Spleen (tissue), 7 donors: ENCODE measurements at regions not wholly inside any gene's neighbourhood (a gene's known extent, or its start where the extent isn't known, plus 50 kb on each side); places are given as distances from the start of the nearest gene placed in this dataset.

Experiments used
- POLR2A ChIP-seq, 3 donors: fragments of 450-650 bp; IDR thresholded peaks; one replicate each; pipeline ENCODE4 v1.5.1; 2017; ENCODE audit warnings: antibody characterized with exemption in 3 of 3, mild to moderate bottlenecking in 1 of 3
- POLR2AphosphoS5 ChIP-seq, 3 donors: sonication (generic); formaldehyde crosslinking; IDR thresholded peaks; one replicate each; pipeline ENCODE4 v1.5.1; 2017; ENCODE audit warnings: antibody characterized with exemption in 3 of 3
- TF ChIP-seq, protein P1 (sequence below), 11 experiments: fragments of 200-600 bp in 7 of 11; fragments of 450-650 bp in 4 of 11; sonication (generic) in 4 of 11; IDR thresholded peaks in 8 of 11; conservative IDR thresholded peaks in 3 of 11; 1 replicate in 7 of 11; 2 replicates in 4 of 11; pipeline versions ENCODE4 v1.4.0 to v1.8.0; 2016 to 2021; ENCODE audit warnings: antibody characterized with exemption in 11 of 11, inconsistent platforms in 4 of 11, mild to moderate bottlenecking in 1 of 11
- donor health status: DM: no; HTN: no; CAD: no; lungs with moderate emphysema.
- donor health status: DM: no; HTN: no; CAD: no.
- donor health status: DM: no; HTN: no; CAD: no.

DNA sequence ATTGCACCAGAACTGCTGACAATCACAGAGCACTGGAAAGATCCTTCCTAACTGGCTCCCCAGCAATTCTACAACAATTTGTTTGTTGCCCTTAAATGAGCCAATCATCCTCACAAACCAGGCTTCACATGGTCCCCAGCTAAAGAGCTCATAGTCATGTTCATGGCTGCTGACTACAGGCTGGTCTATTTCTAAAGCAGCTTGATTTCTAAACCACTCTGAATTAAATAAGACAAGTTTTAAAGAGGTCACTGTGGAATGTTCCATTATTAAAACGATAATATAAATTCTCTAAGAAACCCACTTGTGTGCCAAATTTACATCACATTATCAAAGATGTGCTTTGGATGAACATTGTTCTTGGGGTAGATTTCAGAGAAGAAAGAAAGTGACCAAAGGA, 110.7 kb downstream of the COPS8 start:
- TF ChIP-seq, protein P1, sequence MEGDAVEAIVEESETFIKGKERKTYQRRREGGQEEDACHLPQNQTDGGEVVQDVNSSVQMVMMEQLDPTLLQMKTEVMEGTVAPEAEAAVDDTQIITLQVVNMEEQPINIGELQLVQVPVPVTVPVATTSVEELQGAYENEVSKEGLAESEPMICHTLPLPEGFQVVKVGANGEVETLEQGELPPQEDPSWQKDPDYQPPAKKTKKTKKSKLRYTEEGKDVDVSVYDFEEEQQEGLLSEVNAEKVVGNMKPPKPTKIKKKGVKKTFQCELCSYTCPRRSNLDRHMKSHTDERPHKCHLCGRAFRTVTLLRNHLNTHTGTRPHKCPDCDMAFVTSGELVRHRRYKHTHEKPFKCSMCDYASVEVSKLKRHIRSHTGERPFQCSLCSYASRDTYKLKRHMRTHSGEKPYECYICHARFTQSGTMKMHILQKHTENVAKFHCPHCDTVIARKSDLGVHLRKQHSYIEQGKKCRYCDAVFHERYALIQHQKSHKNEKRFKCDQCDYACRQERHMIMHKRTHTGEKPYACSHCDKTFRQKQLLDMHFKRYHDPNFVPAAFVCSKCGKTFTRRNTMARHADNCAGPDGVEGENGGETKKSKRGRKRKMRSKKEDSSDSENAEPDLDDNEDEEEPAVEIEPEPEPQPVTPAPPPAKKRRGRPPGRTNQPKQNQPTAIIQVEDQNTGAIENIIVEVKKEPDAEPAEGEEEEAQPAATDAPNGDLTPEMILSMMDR (IDR thresholded peaks at IDR 0.05 in 8 of 11, conservative IDR thresholded peaks at IDR 0.05 in 3 of 11): no peak
- no peak for TF ChIP-seq POLR2AphosphoS5 (IDR thresholded peaks at IDR 0.05)
- TF ChIP-seq POLR2A (IDR thresholded peaks at IDR 0.05): no peak
